HG02588 (cell line): ENCODE measurements at regions not wholly inside any gene's neighbourhood (a gene's known extent, or its start where the extent isn't known, plus 50 kb on each side); places are given as distances from the start of the nearest gene placed in this dataset.

Experiments used
- ATAC-seq: cut with Tn5 transposase; IDR thresholded peaks from one replicate; pipeline ENCODE4 v1.9.1; 2021; ENCODE audit warnings: mild to moderate bottlenecking, moderate library complexity; ENCODE audit not compliant: unreplicated experiment

GRCh38 chr21:39057121-39057520, 126.1 kb downstream of the PSMG1 start:
- no peak for ATAC-seq

GRCh38 chr21:39056636-39057035, 126.6 kb downstream of the PSMG1 start:
- ATAC-seq = no peak

- no peak for ATAC-seq
These were observed 128.0 kb downstream of the PSMG1 start for GRCh38 chr21:39055167-39055767.

GRCh38 chr21:39054066-39054465, 129.2 kb downstream of the PSMG1 start:
- no peak for ATAC-seq

- ATAC-seq = no peak
These were observed 130.1 kb downstream of the PSMG1 start for GRCh38 chr21:39053126-39053525.

GRCh38 chr21:39052718-39053117, 130.5 kb downstream of the PSMG1 start:
- no peak for ATAC-seq

- no peak for ATAC-seq
These were observed 131.7 kb downstream of the PSMG1 start for GRCh38 chr21:39051588-39051949.

GRCh38 chr21:39050841-39051587, 132.2 kb downstream of the PSMG1 start:
- ATAC-seq = no peak

- no peak for ATAC-seq
These were observed 134.7 kb downstream of the PSMG1 start for GRCh38 chr21:39048574-39048973.

GRCh38 chr21:39048064-39048463, 135.2 kb downstream of the PSMG1 start:
- no peak for ATAC-seq

- ATAC-seq = no peak
These were observed 136.2 kb downstream of the PSMG1 start for GRCh38 chr21:39047046-39047445.

GRCh38 chr21:39046236-39046916, 136.9 kb downstream of the PSMG1 start:
- ATAC-seq = no peak

- no peak for ATAC-seq
These were observed 141.4 kb downstream of the PSMG1 start for GRCh38 chr21:39041816-39042215.

- no peak for ATAC-seq
These were observed 142.6 kb downstream of the PSMG1 start for GRCh38 chr21:39040494-39041110.

GRCh38 chr21:39037807-39038405, 145.3 kb downstream of the PSMG1 start:
- ATAC-seq = no peak

- no peak for ATAC-seq
These were observed 146.7 kb downstream of the PSMG1 start for GRCh38 chr21:39036581-39036980.

- ATAC-seq = no peak
These were observed 148.4 kb downstream of the PSMG1 start for GRCh38 chr21:39034590-39035536.

- ATAC-seq = no peak
These were observed 149.2 kb downstream of the PSMG1 start for GRCh38 chr21:39033878-39034589.
